Left ventricle myocardium inferior (tissue), 1 donor: ENCODE measurements at regions not wholly inside any gene's neighbourhood (a gene's known extent, or its start where the extent isn't known, plus 50 kb on each side); places are given as distances from the start of the nearest gene placed in this dataset.

Source experiments
- DNase-seq: peaks from one replicate; pipeline ENCODE4 v3.0.0-alpha.2; 2020
- H3K27ac ChIP-seq: fragments of 200-600 bp; replicated peaks from 2 replicates; pipeline ENCODE4 v1.8.0; 2021
- H3K27me3 ChIP-seq: fragments of 200-600 bp; 2 replicates; pipeline ENCODE4 v1.8.0; 2021; ENCODE audit warnings: low read depth
- H3K36me3 ChIP-seq: fragments of 200-600 bp; 2 replicates; pipeline ENCODE4 v1.8.0; 2021
- H3K4me1 ChIP-seq: fragments of 200-600 bp; 2 replicates; pipeline ENCODE4 v1.8.0; 2021
- H3K4me3 ChIP-seq: fragments of 200-600 bp; 2 replicates; pipeline ENCODE4 v1.8.0; 2021; ENCODE audit warnings: mild to moderate bottlenecking, moderate library complexity
- H3K9me3 ChIP-seq: fragments of 200-600 bp; replicated peaks from 2 replicates; pipeline ENCODE4 v1.8.0; 2021
- CTCF ChIP-seq: fragments of 200-600 bp; IDR thresholded peaks from 2 replicates; pipeline ENCODE4 v1.8.0; 2021; ENCODE audit warnings: antibody characterized with exemption, mild to moderate bottlenecking, borderline replicate concordance
- intact Hi-C: fragments of 100-400 bp; cut with micrococcal nuclease; formaldehyde crosslinking; loops from one replicate; pipeline ENCODE4 v1.11.0; 2022
- donor health status: DM: no; HTN: yes; CAD: no; lungs with severe emphysema.

GRCh38 chr10:131464789-131465188 lies 153.3 kb upstream of the TCERG1L start:
- DNase-seq, result no peak
- no peak for TF ChIP-seq CTCF
- Histone ChIP-seq H3K4me3 (no peak overlapping the region), H3K27me3 (peaks cover 66% of the 10 kb centered on the region), H3K9me3 (no peaks in the 10 kb centered on the region), H3K36me3 (no peaks in the 10 kb centered on the region), H3K27ac (no peak overlapping the region), H3K4me1 (no peaks in the 10 kb centered on the region)
- intact Hi-C loops, result no loop called here

- DNase-seq, result no peak
- H3K27ac ChIP-seq, result no peak overlapping the region
- H3K36me3 ChIP-seq, result no peaks in the 10 kb centered on the region
- intact Hi-C loops, result no loop called here
- peaks cover 69% of the 10 kb centered on the region for H3K27me3 ChIP-seq
- no peak overlapping the region for H3K4me3 ChIP-seq
- no peaks in the 10 kb centered on the region for H3K9me3 ChIP-seq
- no peak for TF ChIP-seq CTCF
- H3K4me1 ChIP-seq, result no peaks in the 10 kb centered on the region
Measured at GRCh38 chr10:131469551-131469950, 158.0 kb upstream of the TCERG1L start.

- TF ChIP-seq CTCF, result no peak
- H3K27me3 ChIP-seq, result peaks cover 82% of the 10 kb centered on the region
Measured at GRCh38 chr10:131473645-131474044, 162.1 kb upstream of the TCERG1L start.

GRCh38 chr10:131474416-131474815 lies 162.9 kb upstream of the TCERG1L start:
- TF ChIP-seq CTCF, result no peak
- Histone ChIP-seq H3K9me3 (no peaks in the 10 kb centered on the region), H3K27me3 (peaks cover 82% of the 10 kb centered on the region), H3K27ac (no peak overlapping the region), H3K4me3 (no peak overlapping the region), H3K36me3 (no peaks in the 10 kb centered on the region), H3K4me1 (no peaks in the 10 kb centered on the region)
- intact Hi-C loops, result no loop called here
- no peak for DNase-seq

More at GRCh38 chr10:131473645-131474044, 162.1 kb upstream of the TCERG1L start:
- intact Hi-C loops, result no loop called here
- Histone ChIP-seq H3K4me1 (no peaks in the 10 kb centered on the region), H3K9me3 (no peaks in the 10 kb centered on the region), H3K27ac (no peak overlapping the region), H3K4me3 (no peak overlapping the region), H3K36me3 (no peaks in the 10 kb centered on the region)
- no peak for DNase-seq

- no peak overlapping the region for H3K27ac ChIP-seq
- H3K4me1 ChIP-seq, result no peaks in the 10 kb centered on the region
- H3K36me3 ChIP-seq, result no peaks in the 10 kb centered on the region
- intact Hi-C loops, result no loop called here
- no peaks in the 10 kb centered on the region for H3K9me3 ChIP-seq
- DNase-seq, result no peak
- H3K27me3 ChIP-seq, result peaks cover 85% of the 10 kb centered on the region
- TF ChIP-seq CTCF, result no peak
- H3K4me3 ChIP-seq, result no peak overlapping the region
Measured at GRCh38 chr10:131475043-131475442, 163.5 kb upstream of the TCERG1L start.

- no peaks in the 10 kb centered on the region for H3K36me3 ChIP-seq
- H3K9me3 ChIP-seq, result no peaks in the 10 kb centered on the region
- H3K4me3 ChIP-seq, result no peak overlapping the region
- H3K4me1 ChIP-seq, result no peaks in the 10 kb centered on the region
- intact Hi-C loops, result no loop called here
- no peak overlapping the region for H3K27ac ChIP-seq
- DNase-seq, result no peak
- no peak for TF ChIP-seq CTCF
- H3K27me3 ChIP-seq, result peaks cover 85% of the 10 kb centered on the region
Measured at GRCh38 chr10:131475803-131476202, 164.3 kb upstream of the TCERG1L start.
